ENCODE measurements at regions not wholly inside any gene's neighbourhood (a gene's known extent, or its start where the extent isn't known, plus 50 kb on each side); places are given as distances from the start of the nearest gene placed in this dataset.

DNA sequence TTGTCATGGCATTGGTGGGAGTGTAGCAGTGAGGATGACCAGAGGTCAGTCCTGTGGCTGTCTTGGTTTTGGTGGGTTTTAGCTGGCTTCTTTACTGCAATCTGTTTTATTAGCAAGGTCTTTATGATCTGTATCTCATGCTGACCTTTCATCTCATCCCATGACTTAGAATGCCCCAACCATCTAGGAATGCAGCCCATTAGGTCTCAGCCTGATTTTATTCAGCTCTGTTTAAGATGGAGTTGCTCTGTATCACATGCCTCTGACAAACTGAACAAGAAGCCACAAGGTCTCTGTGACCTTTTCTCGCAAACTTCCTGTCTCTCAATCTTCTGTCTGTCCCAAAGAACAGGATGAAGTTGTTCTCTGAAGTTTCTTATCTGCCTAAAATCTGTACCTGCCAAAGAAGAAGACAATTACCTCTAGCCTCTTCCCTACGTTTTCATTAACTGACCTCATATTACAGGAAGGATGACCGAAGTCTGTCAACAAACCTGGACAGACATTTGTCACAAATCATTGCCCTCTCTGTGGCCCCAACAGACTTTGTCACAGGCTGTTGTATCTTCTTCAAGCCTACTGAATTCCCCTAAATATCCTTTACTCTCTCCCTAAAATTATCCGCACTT, 284.2 kb upstream of the SEMA6A start:
- TF ChIP-seq, protein P1, sequence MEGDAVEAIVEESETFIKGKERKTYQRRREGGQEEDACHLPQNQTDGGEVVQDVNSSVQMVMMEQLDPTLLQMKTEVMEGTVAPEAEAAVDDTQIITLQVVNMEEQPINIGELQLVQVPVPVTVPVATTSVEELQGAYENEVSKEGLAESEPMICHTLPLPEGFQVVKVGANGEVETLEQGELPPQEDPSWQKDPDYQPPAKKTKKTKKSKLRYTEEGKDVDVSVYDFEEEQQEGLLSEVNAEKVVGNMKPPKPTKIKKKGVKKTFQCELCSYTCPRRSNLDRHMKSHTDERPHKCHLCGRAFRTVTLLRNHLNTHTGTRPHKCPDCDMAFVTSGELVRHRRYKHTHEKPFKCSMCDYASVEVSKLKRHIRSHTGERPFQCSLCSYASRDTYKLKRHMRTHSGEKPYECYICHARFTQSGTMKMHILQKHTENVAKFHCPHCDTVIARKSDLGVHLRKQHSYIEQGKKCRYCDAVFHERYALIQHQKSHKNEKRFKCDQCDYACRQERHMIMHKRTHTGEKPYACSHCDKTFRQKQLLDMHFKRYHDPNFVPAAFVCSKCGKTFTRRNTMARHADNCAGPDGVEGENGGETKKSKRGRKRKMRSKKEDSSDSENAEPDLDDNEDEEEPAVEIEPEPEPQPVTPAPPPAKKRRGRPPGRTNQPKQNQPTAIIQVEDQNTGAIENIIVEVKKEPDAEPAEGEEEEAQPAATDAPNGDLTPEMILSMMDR (conservative IDR thresholded peaks at IDR 0.05; ENCODE audit: low read length) = no peak
- TF ChIP-seq EZH2phosphoT487 (IDR thresholded peaks at IDR 0.05; ENCODE audit: borderline replicate concordance, low read depth, low read length) = no peak
